ENCODE measurements at regions not wholly inside any gene's neighbourhood (a gene's known extent, or its start where the extent isn't known, plus 50 kb on each side); places are given as distances from the start of the nearest gene placed in this dataset.
A peak's percentile ranks its signal among the peaks of the same experiment; 100 is the strongest.

- TF ChIP-seq ARNT (IDR thresholded peaks at IDR 0.05), result no peak
- peak; percentile 69; the same call in 1 of the 2 replicates for TF ChIP-seq MIER3 (CRISPR knock-in tag; IDR thresholded peaks at IDR 0.05; ENCODE audit: borderline replicate concordance)
- no peak for TF ChIP-seq CHD2 (IDR thresholded peaks at IDR 0.05; ENCODE audit: low read depth, low read length)
- TF ChIP-seq ZFP62 (CRISPR knock-in tag; IDR thresholded peaks at IDR 0.05), result no peak
- TF ChIP-seq THAP8 (CRISPR knock-in tag; IDR thresholded peaks at IDR 0.05; ENCODE audit: borderline replicate concordance), result no peak
- TF ChIP-seq ZBTB21 (CRISPR knock-in tag; IDR thresholded peaks at IDR 0.05), result peak; percentile 46; the same call in 1 of the 2 replicates
- TF ChIP-seq KAT2B (IDR thresholded peaks at IDR 0.05; ENCODE audit: borderline replicate concordance, low read depth, low read length), result peak; percentile 49; the same call in 1 of the 2 replicates
- TF ChIP-seq ZUFSP (CRISPR knock-in tag; IDR thresholded peaks at IDR 0.05; ENCODE audit: borderline replicate concordance), result no peak
- peak; percentile 86 for TF ChIP-seq ZGPAT (CRISPR knock-in tag; IDR thresholded peaks at IDR 0.05)
- no peak for TF ChIP-seq ZNF256 (CRISPR knock-in tag; conservative IDR thresholded peaks at IDR 0.05)
- TF ChIP-seq XRCC5 (optimal IDR thresholded peaks at IDR 0.05; ENCODE audit: low read length), result no peak
- TF ChIP-seq IKZF5 (CRISPR knock-in tag; IDR thresholded peaks at IDR 0.05), result peak; percentile 83; the same call in 1 of the 2 replicates
- no peak for TF ChIP-seq ZNF282 (IDR thresholded peaks at IDR 0.05; ENCODE audit: partially characterized antibody)
- no peak for TF ChIP-seq ZNF234 (CRISPR knock-in tag; conservative IDR thresholded peaks at IDR 0.05)
- TF ChIP-seq ZNF891 (CRISPR knock-in tag; IDR thresholded peaks at IDR 0.05), result no peak
- TF ChIP-seq ISX (CRISPR knock-in tag; conservative IDR thresholded peaks at IDR 0.05), result no peak
- TF ChIP-seq ZNF414 (CRISPR knock-in tag; IDR thresholded peaks at IDR 0.05), result peak; percentile 65; the same call in 1 of the 2 replicates
- peak; percentile 99 for TF ChIP-seq PAXIP1 (CRISPR knock-in tag; conservative IDR thresholded peaks at IDR 0.05)
- TF ChIP-seq POLR2AphosphoS2 (IDR thresholded peaks at IDR 0.05; ENCODE audit: low read depth, low read length), result no peak
- no peak for TF ChIP-seq RARG (CRISPR knock-in tag; IDR thresholded peaks at IDR 0.05; ENCODE audit: low read depth)
- TF ChIP-seq ZNF337 (CRISPR knock-in tag; IDR thresholded peaks at IDR 0.05; ENCODE audit: borderline replicate concordance, low read depth), result no peak
These were observed 139.4 kb upstream of the RAB4A start (continued) for GRCh38 chr1:229131243-229132105.

Data from HepG2 (cell line).